ENCODE measurements at regions not wholly inside any gene's neighbourhood (a gene's known extent, or its start where the extent isn't known, plus 50 kb on each side); places are given as distances from the start of the nearest gene placed in this dataset.

GRCh38 chr17:13333661-13334060 is 268.1 kb downstream of the HS3ST3A1 start:
- TF ChIP-seq EZH2 (IDR thresholded peaks at IDR 0.05; ENCODE audit: low read length, missing control alignments) (no peak), CTCF (conservative IDR thresholded peaks at IDR 0.05 in 1 of 2, IDR thresholded peaks at IDR 0.05 in 1 of 2; ENCODE audit: low read depth in 1 of 2, low read length in 2 of 2) (no peak)

Measured in fibroblast of lung (primary cell).